HG02981 (cell line): ENCODE measurements at regions not wholly inside any gene's neighbourhood (a gene's known extent, or its start where the extent isn't known, plus 50 kb on each side); places are given as distances from the start of the nearest gene placed in this dataset.
"Not testable (repeated sequence)": the region's sequence is repeated elsewhere in the genome, so short reads cannot be mapped to it uniquely, and the experiment has no call there.

Source experiments
- ATAC-seq: cut with Tn5 transposase; IDR thresholded peaks from one replicate; pipeline ENCODE4 v1.9.1; 2021; ENCODE audit warnings: mild to moderate bottlenecking, moderate library complexity; ENCODE audit not compliant: unreplicated experiment

GRCh38 chr2:186164325-186164724, 321.7 kb upstream of the ZC3H15 start:
- ATAC-seq, result no peak

DNA sequence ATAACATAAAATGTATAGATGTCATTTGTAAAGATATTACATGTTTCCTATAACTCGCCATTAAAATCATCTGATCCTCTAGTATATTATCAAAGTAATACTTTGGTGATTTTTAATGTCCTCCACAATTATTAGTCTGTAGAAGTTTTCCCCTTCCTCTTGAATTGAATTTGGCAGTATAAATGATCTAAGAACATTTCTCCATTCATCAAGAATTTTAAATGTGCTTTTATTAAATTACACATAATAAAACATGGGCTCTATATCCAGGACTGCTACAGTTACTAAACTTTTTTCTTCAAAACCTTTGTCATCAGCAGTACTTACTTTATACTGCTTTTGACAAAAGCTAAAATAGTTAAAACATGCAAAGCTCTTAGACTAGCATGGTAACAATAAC, 315.4 kb upstream of the ZC3H15 start:
- no peak for ATAC-seq

DNA sequence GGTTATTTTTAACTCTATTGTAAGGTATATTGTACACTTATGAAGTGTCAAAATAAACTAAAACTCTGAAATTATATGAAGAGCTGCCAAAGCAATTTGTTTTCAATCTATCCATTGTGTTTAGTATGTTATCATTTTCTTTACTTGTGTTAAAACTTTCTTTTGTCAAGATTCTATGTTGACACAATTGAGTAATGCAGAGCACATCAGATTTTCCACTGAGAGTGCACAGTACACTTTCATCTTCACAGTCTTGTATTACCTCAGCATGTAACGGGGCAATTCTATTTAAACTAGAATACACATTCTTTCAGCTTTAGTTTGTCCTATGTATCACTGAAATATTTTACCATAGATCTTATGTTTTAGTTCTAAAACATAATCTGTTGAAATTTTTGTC, 304.4 kb upstream of the ZC3H15 start:
- ATAC-seq, result no peak

DNA sequence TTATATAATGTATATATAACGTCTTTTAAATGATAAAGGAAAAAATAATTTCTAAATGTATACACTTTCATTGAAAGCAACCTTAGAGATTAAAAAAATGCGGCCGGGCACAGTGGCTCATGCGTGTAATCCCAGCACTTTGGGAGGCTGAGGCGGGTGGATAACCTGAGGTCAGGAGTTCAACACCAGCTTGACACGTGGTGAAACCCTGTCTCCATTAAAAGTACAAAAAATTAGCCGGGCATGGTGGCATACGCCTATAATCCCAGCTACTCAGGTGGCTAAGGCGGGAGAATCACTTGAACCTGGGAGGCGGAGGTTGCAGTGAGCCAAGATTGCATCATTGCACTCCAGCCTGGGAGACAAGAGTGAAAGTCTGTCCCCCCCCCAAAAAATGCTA, 303.7 kb upstream of the ZC3H15 start:
- not testable (repeated sequence) for ATAC-seq

- no peak for ATAC-seq
Measured at GRCh38 chr2:186183406-186183805, 302.7 kb upstream of the ZC3H15 start.

DNA sequence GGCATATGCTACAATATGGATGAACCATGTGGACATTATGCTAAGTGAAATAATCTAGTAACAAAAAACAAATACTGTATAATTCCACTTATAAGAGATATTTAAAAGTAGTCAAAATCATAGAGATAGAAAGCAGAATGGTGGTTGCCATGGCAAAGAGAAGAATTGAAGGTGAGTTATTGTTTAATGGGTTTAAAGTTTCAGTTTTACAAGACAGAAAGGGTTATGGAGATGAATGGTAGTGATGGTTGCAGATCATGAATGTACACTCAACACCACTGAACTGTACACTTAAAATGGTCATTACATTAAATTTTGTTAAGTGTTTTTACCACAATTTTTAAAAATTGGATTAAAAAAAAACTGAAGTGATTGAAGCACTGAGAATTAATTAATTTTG, 298.2 kb upstream of the ZC3H15 start:
- ATAC-seq, result no peak

DNA sequence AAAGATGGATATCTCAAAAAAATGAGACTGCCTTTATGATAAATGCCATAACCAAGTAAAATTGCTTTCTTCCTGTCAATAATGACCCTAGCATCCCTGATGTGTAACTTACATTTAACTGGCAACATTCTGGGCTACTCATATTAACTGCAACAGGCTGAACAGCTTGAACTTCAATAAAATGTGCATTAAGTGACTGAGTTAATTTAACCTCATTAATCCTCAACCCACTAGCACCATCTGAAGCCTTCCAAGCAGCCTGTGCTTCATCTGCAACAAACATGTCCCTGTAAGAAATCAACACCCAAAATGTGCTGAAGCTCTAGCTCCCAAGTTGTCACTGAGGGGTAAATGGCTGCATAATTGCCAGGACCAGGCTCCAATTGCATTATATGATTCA, 296.2 kb upstream of the ZC3H15 start:
- ATAC-seq, result no peak

- ATAC-seq, result no peak
Measured at GRCh38 chr2:186195696-186196095, 290.4 kb upstream of the ZC3H15 start.

DNA sequence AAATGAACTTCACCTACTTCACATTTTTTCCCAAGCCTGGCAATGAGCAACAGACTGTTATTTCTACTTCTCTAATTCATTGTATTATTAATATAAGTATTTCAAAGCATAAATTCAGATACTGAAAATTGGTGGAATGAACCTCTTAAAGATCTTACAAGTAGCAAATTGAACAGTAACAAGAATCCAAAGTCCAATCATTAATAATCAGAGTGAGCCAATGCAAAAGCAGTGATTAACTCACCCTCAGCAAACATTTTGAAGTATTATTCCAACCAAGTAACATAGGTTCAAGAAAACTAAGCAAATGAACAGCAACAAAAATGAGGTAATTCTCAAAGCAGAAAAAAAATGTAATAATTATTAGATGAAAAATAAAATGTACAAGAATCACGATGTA, 288.1 kb upstream of the ZC3H15 start:
- no peak for ATAC-seq

DNA sequence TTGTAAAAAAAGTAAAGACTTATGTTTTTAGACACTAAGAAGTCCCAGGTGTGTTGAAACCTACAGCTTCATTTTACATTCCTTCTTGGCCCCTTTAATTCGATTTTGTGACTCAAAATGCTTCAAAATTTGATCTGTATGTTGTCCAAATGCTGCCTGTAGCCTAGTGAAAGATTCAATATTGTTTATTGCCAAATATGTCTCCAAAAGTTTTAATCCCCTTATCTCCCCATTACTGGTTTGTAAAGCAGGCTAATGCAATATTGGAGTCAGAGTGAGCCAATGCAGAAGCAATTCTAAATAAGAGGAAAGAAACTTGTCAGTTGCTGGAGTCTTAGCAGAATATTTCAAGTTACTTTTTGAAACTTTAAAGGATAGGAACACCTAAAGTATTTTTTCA, 287.0 kb upstream of the ZC3H15 start:
- no peak for ATAC-seq

DNA sequence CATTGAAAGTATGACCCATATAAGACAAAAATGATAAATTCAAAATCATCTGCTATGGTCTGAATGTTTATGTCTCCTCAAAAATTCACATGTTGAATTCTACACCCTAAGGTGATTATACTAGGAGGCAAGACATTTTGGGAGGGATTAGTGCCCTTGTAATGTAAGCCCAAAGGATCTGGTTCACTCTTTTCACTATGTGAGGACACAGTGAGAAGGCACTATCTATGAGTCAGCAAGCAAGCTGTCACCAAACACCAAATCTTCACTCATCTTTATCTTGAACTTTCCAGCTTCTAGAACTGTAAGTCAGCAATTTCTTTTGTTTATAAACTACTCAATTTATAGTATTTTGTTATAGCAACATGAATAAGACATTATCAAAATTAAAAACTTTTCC, 284.7 kb upstream of the ZC3H15 start:
- ATAC-seq, result no peak

- ATAC-seq, result no peak
Measured at GRCh38 chr2:186205254-186205911, 280.7 kb upstream of the ZC3H15 start.

GRCh38 chr2:186209532-186209931, 276.5 kb upstream of the ZC3H15 start:
- ATAC-seq, result no peak

- no peak for ATAC-seq
Measured at GRCh38 chr2:186220409-186220808, 265.7 kb upstream of the ZC3H15 start.

DNA sequence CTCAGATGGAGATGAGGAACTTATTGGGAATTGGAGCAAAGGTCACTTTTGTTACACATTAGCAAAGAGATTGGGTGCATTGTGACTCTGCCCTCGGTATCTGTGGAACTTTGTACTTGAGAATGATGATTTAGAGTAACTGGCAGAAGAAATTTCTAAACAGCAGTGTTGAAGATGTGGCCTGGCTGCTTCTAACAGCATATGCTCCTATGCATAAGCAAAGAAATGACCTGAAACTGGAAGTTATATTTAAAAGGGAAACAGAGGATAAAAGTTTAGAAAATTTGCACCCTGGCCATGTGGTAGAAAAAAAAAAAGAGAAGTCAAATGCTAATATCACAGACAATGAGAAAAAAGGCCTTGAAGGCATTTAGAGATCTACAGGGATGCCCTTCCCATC, 256.8 kb upstream of the ZC3H15 start:
- ATAC-seq, result no peak

DNA sequence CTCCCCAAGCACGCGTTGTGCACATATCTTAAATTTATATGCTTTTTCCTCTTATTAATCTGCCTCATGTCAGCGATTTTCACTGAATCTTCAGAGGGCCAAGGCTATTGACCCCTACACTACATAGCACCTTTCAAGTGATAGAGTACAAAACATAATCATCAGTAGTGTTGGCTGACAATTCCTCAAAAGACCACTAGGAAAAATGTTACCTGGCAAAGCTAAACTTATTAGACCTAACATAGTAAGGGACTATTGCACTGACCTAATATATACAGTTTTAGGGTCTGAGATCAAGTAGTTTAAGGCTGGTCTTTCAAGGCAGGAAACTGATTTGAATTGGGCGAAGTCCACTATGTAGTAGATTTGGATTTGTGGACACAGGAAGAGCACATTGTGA, 244.2 kb upstream of the ZC3H15 start:
- ATAC-seq, result no peak

DNA sequence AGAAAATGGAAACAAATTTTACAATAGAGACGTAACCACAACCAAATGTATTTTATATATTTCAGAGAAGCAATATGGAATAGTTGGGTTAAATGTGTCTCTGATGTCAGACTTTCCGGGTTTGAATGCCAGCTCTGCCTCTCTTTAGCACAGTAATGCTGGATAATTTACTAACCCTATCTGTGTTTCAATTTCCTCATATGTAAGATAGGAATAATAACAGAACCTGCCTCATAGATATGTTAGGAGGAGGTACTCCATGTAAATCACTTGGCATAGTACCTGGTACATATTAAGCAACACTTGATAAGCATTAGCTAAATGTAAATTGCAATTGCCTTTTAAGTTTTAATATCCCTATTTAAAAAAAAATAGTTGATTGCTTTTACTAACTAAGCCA, 231.3 kb upstream of the ZC3H15 start:
- ATAC-seq, result no peak

DNA sequence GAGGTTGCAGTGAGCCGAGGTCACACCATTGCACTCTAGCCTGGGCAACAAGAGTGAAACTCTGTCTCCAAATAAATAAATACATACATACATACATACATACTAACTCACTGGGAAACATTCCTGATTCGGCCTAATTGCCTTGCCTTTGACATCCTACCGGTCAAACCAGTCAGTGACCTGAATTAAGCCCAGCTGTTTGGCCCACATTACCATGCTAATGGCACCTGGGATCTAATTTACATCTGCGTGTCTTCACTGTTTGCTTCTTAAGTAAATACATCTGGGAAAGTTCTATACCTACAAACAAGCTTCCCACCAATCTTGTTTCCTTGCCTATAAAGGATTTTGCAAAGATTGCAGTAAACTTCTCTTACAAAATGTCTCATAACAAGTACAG, 230.2 kb upstream of the ZC3H15 start:
- no peak for ATAC-seq

GRCh38 chr2:186256540-186256939, 229.5 kb upstream of the ZC3H15 start:
- ATAC-seq, result peak; percentile 63

- ATAC-seq, result no peak
Measured at GRCh38 chr2:186263673-186264250, 222.3 kb upstream of the ZC3H15 start.

- ATAC-seq, result no peak
Measured at GRCh38 chr2:186269536-186269935, 216.5 kb upstream of the ZC3H15 start.

- ATAC-seq, result no peak
Measured at GRCh38 chr2:186273953-186274352, 212.1 kb upstream of the ZC3H15 start.

DNA sequence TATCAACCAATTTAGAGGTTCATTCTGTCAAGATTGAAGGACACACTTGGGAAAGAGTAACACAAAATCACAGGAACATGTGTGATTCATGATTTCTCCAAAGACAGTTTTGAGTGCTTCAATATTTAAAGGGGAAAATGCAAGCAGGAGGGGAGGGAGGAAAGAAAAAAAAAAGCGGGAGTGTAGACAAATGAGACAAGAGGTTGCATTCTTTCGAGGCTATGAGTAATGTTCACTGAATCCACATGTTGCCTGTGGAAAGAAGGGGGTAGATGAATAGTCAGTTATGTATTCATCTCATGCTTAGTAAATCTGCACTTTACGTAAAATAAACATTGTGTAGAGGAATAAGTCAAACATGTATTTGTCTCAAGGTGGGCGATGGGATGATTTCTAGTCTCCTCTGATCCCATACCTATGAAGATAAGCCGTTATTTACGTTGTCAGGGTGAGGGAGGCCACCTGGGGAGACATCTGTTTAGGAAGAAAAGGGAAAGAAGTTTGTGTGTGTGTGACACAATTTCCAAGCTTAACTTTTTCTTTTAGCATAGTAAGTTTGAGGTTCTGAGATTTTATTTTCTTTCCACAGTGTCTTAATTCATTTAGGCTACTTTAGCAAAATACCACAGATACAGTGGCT, 211.0 kb upstream of the ZC3H15 start:
- no peak for ATAC-seq
